ENCODE measurements at regions not wholly inside any gene's neighbourhood (a gene's known extent, or its start where the extent isn't known, plus 50 kb on each side); places are given as distances from the start of the nearest gene placed in this dataset.

- no peak overlapping the region for H3K27ac ChIP-seq (ENCODE audit: low read length)
- no peak overlapping the region for H2AFZ ChIP-seq (ENCODE audit: low read depth, low read length)
- TF ChIP-seq, protein P1, sequence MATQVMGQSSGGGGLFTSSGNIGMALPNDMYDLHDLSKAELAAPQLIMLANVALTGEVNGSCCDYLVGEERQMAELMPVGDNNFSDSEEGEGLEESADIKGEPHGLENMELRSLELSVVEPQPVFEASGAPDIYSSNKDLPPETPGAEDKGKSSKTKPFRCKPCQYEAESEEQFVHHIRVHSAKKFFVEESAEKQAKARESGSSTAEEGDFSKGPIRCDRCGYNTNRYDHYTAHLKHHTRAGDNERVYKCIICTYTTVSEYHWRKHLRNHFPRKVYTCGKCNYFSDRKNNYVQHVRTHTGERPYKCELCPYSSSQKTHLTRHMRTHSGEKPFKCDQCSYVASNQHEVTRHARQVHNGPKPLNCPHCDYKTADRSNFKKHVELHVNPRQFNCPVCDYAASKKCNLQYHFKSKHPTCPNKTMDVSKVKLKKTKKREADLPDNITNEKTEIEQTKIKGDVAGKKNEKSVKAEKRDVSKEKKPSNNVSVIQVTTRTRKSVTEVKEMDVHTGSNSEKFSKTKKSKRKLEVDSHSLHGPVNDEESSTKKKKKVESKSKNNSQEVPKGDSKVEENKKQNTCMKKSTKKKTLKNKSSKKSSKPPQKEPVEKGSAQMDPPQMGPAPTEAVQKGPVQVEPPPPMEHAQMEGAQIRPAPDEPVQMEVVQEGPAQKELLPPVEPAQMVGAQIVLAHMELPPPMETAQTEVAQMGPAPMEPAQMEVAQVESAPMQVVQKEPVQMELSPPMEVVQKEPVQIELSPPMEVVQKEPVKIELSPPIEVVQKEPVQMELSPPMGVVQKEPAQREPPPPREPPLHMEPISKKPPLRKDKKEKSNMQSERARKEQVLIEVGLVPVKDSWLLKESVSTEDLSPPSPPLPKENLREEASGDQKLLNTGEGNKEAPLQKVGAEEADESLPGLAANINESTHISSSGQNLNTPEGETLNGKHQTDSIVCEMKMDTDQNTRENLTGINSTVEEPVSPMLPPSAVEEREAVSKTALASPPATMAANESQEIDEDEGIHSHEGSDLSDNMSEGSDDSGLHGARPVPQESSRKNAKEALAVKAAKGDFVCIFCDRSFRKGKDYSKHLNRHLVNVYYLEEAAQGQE (IDR thresholded peaks at IDR 0.05; ENCODE audit: borderline replicate concordance), result no peak
- TF ChIP-seq, protein P2, sequence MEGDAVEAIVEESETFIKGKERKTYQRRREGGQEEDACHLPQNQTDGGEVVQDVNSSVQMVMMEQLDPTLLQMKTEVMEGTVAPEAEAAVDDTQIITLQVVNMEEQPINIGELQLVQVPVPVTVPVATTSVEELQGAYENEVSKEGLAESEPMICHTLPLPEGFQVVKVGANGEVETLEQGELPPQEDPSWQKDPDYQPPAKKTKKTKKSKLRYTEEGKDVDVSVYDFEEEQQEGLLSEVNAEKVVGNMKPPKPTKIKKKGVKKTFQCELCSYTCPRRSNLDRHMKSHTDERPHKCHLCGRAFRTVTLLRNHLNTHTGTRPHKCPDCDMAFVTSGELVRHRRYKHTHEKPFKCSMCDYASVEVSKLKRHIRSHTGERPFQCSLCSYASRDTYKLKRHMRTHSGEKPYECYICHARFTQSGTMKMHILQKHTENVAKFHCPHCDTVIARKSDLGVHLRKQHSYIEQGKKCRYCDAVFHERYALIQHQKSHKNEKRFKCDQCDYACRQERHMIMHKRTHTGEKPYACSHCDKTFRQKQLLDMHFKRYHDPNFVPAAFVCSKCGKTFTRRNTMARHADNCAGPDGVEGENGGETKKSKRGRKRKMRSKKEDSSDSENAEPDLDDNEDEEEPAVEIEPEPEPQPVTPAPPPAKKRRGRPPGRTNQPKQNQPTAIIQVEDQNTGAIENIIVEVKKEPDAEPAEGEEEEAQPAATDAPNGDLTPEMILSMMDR (IDR thresholded peaks at IDR 0.05; ENCODE audit: poor library complexity, severe bottlenecking), result no peak
- TF ChIP-seq POLR2AphosphoS5 (IDR thresholded peaks at IDR 0.05), result no peak
- H3K79me2 ChIP-seq (replicated peaks; ENCODE audit: insufficient read depth, low read length), result no peaks in the 10 kb centered on the region
- H3K9me2 ChIP-seq (ENCODE audit: insufficient read depth, low read length), result no peaks in the 10 kb centered on the region
- no peaks in the 10 kb centered on the region for H3K9me3 ChIP-seq (ENCODE audit: low read length)
- H3K4me2 ChIP-seq (ENCODE audit: low read length), result no peak overlapping the region
- H3F3A ChIP-seq (ENCODE audit: insufficient read depth, low read length, poor library complexity, severe bottlenecking), result no peaks in the 10 kb centered on the region
- H3K4me3 ChIP-seq (ENCODE audit: low read length), result no peak overlapping the region
- no peaks in the 10 kb centered on the region for H3K36me3 ChIP-seq (ENCODE audit: insufficient read depth, low read length)
- no peak overlapping the region for H3K9ac ChIP-seq (ENCODE audit: low read length)
- H4K20me1 ChIP-seq (ENCODE audit: insufficient read depth), result no peaks in the 10 kb centered on the region
- H3K27me3 ChIP-seq (ENCODE audit: insufficient read depth, low read depth, low read length), result no peaks in the 10 kb centered on the region
Observed at GRCh38 chr5:5885782-5886181, 463.3 kb downstream of the ICE1 start.

- Histone ChIP-seq H3K79me2 (replicated peaks; ENCODE audit: insufficient read depth, low read length) (no peaks in the 10 kb centered on the region), H3K27ac (ENCODE audit: low read length) (no peak overlapping the region), H3F3A (ENCODE audit: insufficient read depth, low read length, poor library complexity, severe bottlenecking) (no peaks in the 10 kb centered on the region), H3K9me3 (ENCODE audit: low read length) (no peaks in the 10 kb centered on the region), H3K4me3 (ENCODE audit: low read length) (no peak overlapping the region), H3K9me2 (ENCODE audit: insufficient read depth, low read length) (no peaks in the 10 kb centered on the region), H3K36me3 (ENCODE audit: insufficient read depth, low read length) (no peaks in the 10 kb centered on the region), H4K20me1 (ENCODE audit: insufficient read depth) (no peaks in the 10 kb centered on the region), H3K9ac (ENCODE audit: low read length) (no peak overlapping the region), H3K4me2 (ENCODE audit: low read length) (no peak overlapping the region), H2AFZ (ENCODE audit: low read depth, low read length) (no peak overlapping the region), H3K27me3 (ENCODE audit: insufficient read depth, low read depth, low read length) (no peaks in the 10 kb centered on the region)
- TF ChIP-seq, protein P2 (IDR thresholded peaks at IDR 0.05; ENCODE audit: poor library complexity, severe bottlenecking), result no peak
- no peak for TF ChIP-seq MXI1 (conservative IDR thresholded peaks at IDR 0.05; ENCODE audit: poor library complexity, severe bottlenecking)
- no peak for TF ChIP-seq RAD21 (conservative IDR thresholded peaks at IDR 0.05)
- no peak for TF ChIP-seq SMC3 (conservative IDR thresholded peaks at IDR 0.05; ENCODE audit: poor library complexity)
- TF ChIP-seq, protein P1 (IDR thresholded peaks at IDR 0.05; ENCODE audit: borderline replicate concordance), result no peak
Observed at GRCh38 chr5:5884593-5884992, 462.1 kb downstream of the ICE1 start.

All from neural cell (in vitro differentiated cells).